Fibroblast of skin of left biceps (primary cell): ENCODE measurements at regions not wholly inside any gene's neighbourhood (a gene's known extent, or its start where the extent isn't known, plus 50 kb on each side); places are given as distances from the start of the nearest gene placed in this dataset.
"Not testable (repeated sequence)": the region's sequence is repeated elsewhere in the genome, so short reads cannot be mapped to it uniquely, and the experiment has no call there.

ENCODE experiments used
- DNase-seq, 2 experiments: peaks; one replicate each; pipeline ENCODE4 v3.0.0-alpha.2; 2013; ENCODE audit warnings: low read depth in 2 of 2

GRCh38 chr2:83172841-83173240 is 1286.2 kb downstream of the SUCLG1 start:
- DNase-seq: peak; percentile 12 to 23

GRCh38 chr2:83168377-83168776 is 1290.7 kb downstream of the SUCLG1 start:
- DNase-seq: no peak

GRCh38 chr2:83162421-83162820 is 1296.7 kb downstream of the SUCLG1 start:
- DNase-seq: no peak

- DNase-seq: no peak
Measured at GRCh38 chr2:83160571-83160970, 1298.5 kb downstream of the SUCLG1 start.

- no peak for DNase-seq
Measured at GRCh38 chr2:83155826-83156225, 1303.3 kb downstream of the SUCLG1 start.

GRCh38 chr2:83143946-83144345 is 1315.1 kb downstream of the SUCLG1 start:
- no peak for DNase-seq

GRCh38 chr2:83142934-83143333 is 1316.1 kb downstream of the SUCLG1 start:
- no peak for DNase-seq

GRCh38 chr2:83115606-83116005 is 1343.5 kb downstream of the SUCLG1 start:
- DNase-seq: no peak

- DNase-seq: no peak
Measured at GRCh38 chr2:83115155-83115554, 1343.9 kb downstream of the SUCLG1 start.

GRCh38 chr2:83113953-83114352 is 1345.1 kb downstream of the SUCLG1 start:
- DNase-seq: no peak

- peak; percentile 3 to 8 for DNase-seq
Measured at GRCh38 chr2:83112858-83113257, 1346.2 kb downstream of the SUCLG1 start.

GRCh38 chr2:83109284-83109683 is 1349.8 kb downstream of the SUCLG1 start:
- no peak for DNase-seq

- no peak for DNase-seq
Measured at GRCh38 chr2:83106853-83107252, 1352.2 kb downstream of the SUCLG1 start.

GRCh38 chr2:83104202-83104601 is 1354.9 kb downstream of the SUCLG1 start:
- DNase-seq: no peak

GRCh38 chr2:83103613-83104012 is 1355.5 kb downstream of the SUCLG1 start:
- peak; percentile 89 to 92 for DNase-seq

GRCh38 chr2:83089051-83089450 is 1370.0 kb downstream of the SUCLG1 start:
- not testable (repeated sequence) for DNase-seq

- DNase-seq: no peak
Measured at GRCh38 chr2:83085869-83086268, 1373.2 kb downstream of the SUCLG1 start.

- peak; percentile 65 to 70 for DNase-seq
Measured at GRCh38 chr2:83081826-83082690, 1377.0 kb downstream of the SUCLG1 start.

GRCh38 chr2:83079007-83079406 is 1380.1 kb downstream of the SUCLG1 start:
- no peak for DNase-seq

GRCh38 chr2:83072767-83073166 is 1386.3 kb downstream of the SUCLG1 start:
- no peak for DNase-seq

- no peak for DNase-seq
Measured at GRCh38 chr2:83071914-83072313, 1387.2 kb downstream of the SUCLG1 start.

- DNase-seq: no peak
Measured at GRCh38 chr2:83071352-83071751, 1387.7 kb downstream of the SUCLG1 start.

GRCh38 chr2:83069724-83070123 is 1389.4 kb downstream of the SUCLG1 start:
- DNase-seq: peak in 1 of 2 experiments; percentile 44

GRCh38 chr2:83068714-83069113 is 1390.4 kb downstream of the SUCLG1 start:
- DNase-seq: peak in 1 of 2 experiments; percentile 17
